ENCODE measurements at regions not wholly inside any gene's neighbourhood (a gene's known extent, or its start where the extent isn't known, plus 50 kb on each side); places are given as distances from the start of the nearest gene placed in this dataset.

DNA sequence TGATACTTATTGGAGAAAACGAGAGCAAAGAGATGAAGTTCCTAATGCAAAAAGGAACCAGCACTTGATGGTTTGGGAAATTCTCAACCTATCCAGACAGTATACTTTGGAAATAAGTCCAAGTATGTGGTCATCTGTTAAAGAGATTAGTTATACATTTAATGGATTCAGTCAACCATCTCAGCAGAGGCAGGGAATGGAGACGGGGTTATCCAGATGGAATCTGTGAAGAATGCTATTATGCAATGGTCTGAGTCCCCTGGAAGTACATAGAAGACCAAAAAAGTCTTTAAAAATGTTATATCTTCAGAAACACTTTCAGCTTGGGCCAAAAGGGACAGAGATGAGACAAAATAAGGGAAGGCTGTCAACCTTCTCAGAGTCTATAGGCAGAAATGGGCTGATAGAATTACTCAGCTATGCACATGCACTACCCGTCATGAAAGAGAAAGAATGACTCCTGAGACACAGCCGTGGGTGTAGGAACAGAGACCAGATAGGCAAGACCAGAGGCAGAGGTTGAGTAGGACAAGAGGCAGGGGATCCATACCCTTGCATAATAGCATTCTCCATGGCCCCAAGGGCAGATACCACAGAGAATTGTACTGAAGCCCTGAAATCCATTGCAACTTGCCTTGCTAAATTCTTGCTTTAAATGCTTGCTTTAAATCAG, 738.8 kb upstream of the POT1 start:
- Histone ChIP-seq H3K4me1 (ENCODE audit: control insufficient read depth in 3 of 3, insufficient read depth in 3 of 3, low read length in 3 of 3) (no peaks in the 10 kb centered on the region), H3K27me3 (ENCODE audit: control insufficient read depth in 3 of 3, insufficient read depth in 3 of 3, low read length in 3 of 3) (no peaks in the 10 kb centered on the region), H3K36me3 (ENCODE audit: control insufficient read depth in 3 of 3, insufficient read depth in 3 of 3, low read length in 3 of 3) (no peaks in the 10 kb centered on the region), H3K9ac (ENCODE audit: low read depth in 1 of 3, low read length in 3 of 3) (no peak overlapping the region), H3K27ac (ENCODE audit: low read depth, low read length) (no peak overlapping the region), H3K9me3 (ENCODE audit: control insufficient read depth in 3 of 3, low read length in 3 of 3) (no peaks in the 10 kb centered on the region), H3K4me3 (ENCODE audit: low read length in 3 of 3) (no peak overlapping the region)

DNA sequence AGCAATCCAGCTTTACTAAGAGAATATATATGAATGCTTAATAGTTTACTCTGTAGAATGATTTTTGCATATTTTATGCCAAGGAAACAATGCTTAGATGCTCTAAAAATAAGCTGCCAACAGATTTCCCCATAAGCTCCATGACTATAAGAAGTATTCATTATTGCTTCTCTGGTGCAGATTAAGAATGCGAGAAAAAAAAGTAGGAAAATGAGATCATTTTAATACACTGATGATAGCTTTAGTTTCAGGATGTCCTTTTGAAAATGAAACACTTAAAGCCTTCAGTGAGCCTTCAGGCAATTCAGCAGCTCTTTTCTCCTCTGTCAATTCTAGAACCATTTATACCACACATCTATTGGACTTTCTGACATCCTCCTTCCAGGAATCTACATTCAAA, 735.0 kb upstream of the POT1 start:
- no peaks in the 10 kb centered on the region for H3K4me1 ChIP-seq (ENCODE audit: control insufficient read depth in 3 of 3, insufficient read depth in 3 of 3, low read length in 3 of 3)

DNA sequence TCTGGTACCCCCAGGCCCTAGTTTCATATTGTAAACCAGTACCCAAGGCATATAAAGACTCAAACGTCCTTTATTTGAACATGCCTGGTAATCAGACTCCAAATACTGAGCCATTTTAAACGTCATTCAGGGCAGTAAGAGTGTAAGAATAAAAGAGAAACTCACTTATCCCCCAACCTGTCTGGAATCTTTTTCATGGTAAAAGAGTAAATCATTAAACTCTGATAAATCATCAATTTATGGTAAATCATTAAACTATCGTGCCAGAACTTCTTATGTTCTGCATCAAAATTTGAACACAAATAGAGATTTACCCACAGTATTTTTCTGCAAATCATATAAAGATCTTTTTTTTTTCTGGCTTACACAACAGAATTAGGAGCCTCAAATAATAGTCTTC, 734.3 kb upstream of the POT1 start:
- Histone ChIP-seq H3K4me1 (ENCODE audit: control insufficient read depth in 3 of 3, insufficient read depth in 3 of 3, low read length in 3 of 3) (no peaks in the 10 kb centered on the region), H3K4me3 (ENCODE audit: low read length in 3 of 3) (no peak overlapping the region), H3K27me3 (ENCODE audit: control insufficient read depth in 3 of 3, insufficient read depth in 3 of 3, low read length in 3 of 3) (no peaks in the 10 kb centered on the region), H3K27ac (ENCODE audit: low read depth, low read length) (no peak overlapping the region), H3K9ac (ENCODE audit: low read depth in 1 of 3, low read length in 3 of 3) (no peak overlapping the region), H3K36me3 (ENCODE audit: control insufficient read depth in 3 of 3, insufficient read depth in 3 of 3, low read length in 3 of 3) (no peaks in the 10 kb centered on the region), H3K9me3 (ENCODE audit: control insufficient read depth in 3 of 3, low read length in 3 of 3) (no peaks in the 10 kb centered on the region)

More for the DNA sequence above, 735.0 kb upstream of the POT1 start:
- H3K9me3 ChIP-seq (ENCODE audit: control insufficient read depth in 3 of 3, low read length in 3 of 3): no peaks in the 10 kb centered on the region
- H3K27ac ChIP-seq (ENCODE audit: low read depth, low read length): no peak overlapping the region
- no peaks in the 10 kb centered on the region for H3K27me3 ChIP-seq (ENCODE audit: control insufficient read depth in 3 of 3, insufficient read depth in 3 of 3, low read length in 3 of 3)
- H3K4me3 ChIP-seq (ENCODE audit: low read length in 3 of 3): no peak overlapping the region
- H3K9ac ChIP-seq (ENCODE audit: low read depth in 1 of 3, low read length in 3 of 3): no peak overlapping the region
- no peaks in the 10 kb centered on the region for H3K36me3 ChIP-seq (ENCODE audit: control insufficient read depth in 3 of 3, insufficient read depth in 3 of 3, low read length in 3 of 3)

DNA sequence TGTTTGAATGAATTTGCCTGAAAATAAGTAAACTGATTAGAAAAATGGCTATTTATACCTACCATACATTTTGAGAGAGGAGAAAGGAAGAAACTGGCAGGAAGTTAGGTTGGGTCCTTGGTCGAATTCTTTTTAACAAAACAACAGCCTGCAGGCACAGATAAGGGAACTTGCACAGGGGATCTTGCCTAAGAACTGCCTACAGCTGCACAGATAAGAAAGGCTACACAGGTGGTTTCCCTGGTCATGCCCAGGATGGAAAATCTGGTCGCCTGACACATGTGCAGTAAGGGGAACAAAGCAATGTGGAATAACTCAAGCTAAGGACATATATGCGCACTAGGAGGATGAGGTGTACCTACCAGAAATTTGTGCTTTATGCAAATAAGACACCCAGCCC, 732.1 kb upstream of the POT1 start:
- Histone ChIP-seq H3K9me3 (ENCODE audit: control insufficient read depth in 3 of 3, low read length in 3 of 3) (no peaks in the 10 kb centered on the region), H3K9ac (ENCODE audit: low read depth in 1 of 3, low read length in 3 of 3) (no peak overlapping the region), H3K36me3 (ENCODE audit: control insufficient read depth in 3 of 3, insufficient read depth in 3 of 3, low read length in 3 of 3) (no peaks in the 10 kb centered on the region), H3K27me3 (ENCODE audit: control insufficient read depth in 3 of 3, insufficient read depth in 3 of 3, low read length in 3 of 3) (no peaks in the 10 kb centered on the region), H3K4me3 (ENCODE audit: low read length in 3 of 3) (no peak overlapping the region), H3K27ac (ENCODE audit: low read depth, low read length) (no peak overlapping the region), H3K4me1 (ENCODE audit: control insufficient read depth in 3 of 3, insufficient read depth in 3 of 3, low read length in 3 of 3) (no peaks in the 10 kb centered on the region)

DNA sequence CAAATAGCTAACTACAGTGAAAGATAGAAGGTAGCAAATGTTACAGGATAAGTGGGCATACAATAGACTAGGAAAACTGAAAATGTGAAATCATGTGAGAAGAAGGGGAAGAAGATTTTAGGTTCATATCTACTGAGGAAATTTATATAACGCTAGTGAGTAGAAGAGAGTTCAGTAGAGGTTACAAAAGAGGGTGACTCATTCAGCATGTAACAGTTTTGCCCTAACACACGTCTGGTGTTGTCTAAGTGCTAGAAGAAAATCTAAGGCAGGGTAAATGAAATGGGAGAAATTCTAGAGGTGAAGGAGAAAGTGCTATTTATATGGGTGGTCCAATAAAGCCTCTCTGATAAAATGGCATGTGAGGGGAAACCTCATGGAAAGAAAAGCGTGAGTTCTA, 731.4 kb upstream of the POT1 start:
- H3K36me3 ChIP-seq (ENCODE audit: control insufficient read depth in 3 of 3, insufficient read depth in 3 of 3, low read length in 3 of 3): no peaks in the 10 kb centered on the region
- no peaks in the 10 kb centered on the region for H3K4me1 ChIP-seq (ENCODE audit: control insufficient read depth in 3 of 3, insufficient read depth in 3 of 3, low read length in 3 of 3)
- no peaks in the 10 kb centered on the region for H3K27me3 ChIP-seq (ENCODE audit: control insufficient read depth in 3 of 3, insufficient read depth in 3 of 3, low read length in 3 of 3)
- H3K4me3 ChIP-seq (ENCODE audit: low read length in 3 of 3): no peak overlapping the region
- no peaks in the 10 kb centered on the region for H3K9me3 ChIP-seq (ENCODE audit: control insufficient read depth in 3 of 3, low read length in 3 of 3)
- H3K9ac ChIP-seq (ENCODE audit: low read depth in 1 of 3, low read length in 3 of 3): no peak overlapping the region
- no peak overlapping the region for H3K27ac ChIP-seq (ENCODE audit: low read depth, low read length)

DNA sequence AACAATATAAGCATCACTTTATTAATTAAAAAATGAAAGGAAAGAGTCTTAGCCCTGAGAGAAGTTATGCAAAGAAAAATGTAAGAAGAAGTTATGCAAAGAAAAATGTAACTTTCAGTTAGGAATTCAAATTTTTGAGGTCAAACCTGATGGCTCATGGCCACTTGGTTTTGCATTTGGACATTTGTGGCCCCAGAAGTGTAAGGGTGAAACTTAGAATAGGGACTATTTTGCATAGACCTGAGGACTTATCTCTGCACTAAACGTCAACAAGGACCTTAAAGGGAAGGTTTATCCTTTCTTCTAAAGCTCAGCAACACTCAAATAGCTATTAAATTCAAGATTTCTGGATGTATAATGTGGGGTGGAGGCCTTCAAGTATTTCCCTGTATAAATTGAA, 724.5 kb upstream of the POT1 start:
- Histone ChIP-seq H3K9me3 (ENCODE audit: control insufficient read depth in 3 of 3, low read length in 3 of 3) (no peaks in the 10 kb centered on the region), H3K27me3 (ENCODE audit: control insufficient read depth in 3 of 3, insufficient read depth in 3 of 3, low read length in 3 of 3) (no peaks in the 10 kb centered on the region), H3K4me3 (ENCODE audit: low read length in 3 of 3) (no peak overlapping the region), H3K9ac (ENCODE audit: low read depth in 1 of 3, low read length in 3 of 3) (no peak overlapping the region), H3K4me1 (ENCODE audit: control insufficient read depth in 3 of 3, insufficient read depth in 3 of 3, low read length in 3 of 3) (no peaks in the 10 kb centered on the region), H3K36me3 (ENCODE audit: control insufficient read depth in 3 of 3, insufficient read depth in 3 of 3, low read length in 3 of 3) (no peaks in the 10 kb centered on the region), H3K27ac (ENCODE audit: low read depth, low read length) (no peak overlapping the region)

DNA sequence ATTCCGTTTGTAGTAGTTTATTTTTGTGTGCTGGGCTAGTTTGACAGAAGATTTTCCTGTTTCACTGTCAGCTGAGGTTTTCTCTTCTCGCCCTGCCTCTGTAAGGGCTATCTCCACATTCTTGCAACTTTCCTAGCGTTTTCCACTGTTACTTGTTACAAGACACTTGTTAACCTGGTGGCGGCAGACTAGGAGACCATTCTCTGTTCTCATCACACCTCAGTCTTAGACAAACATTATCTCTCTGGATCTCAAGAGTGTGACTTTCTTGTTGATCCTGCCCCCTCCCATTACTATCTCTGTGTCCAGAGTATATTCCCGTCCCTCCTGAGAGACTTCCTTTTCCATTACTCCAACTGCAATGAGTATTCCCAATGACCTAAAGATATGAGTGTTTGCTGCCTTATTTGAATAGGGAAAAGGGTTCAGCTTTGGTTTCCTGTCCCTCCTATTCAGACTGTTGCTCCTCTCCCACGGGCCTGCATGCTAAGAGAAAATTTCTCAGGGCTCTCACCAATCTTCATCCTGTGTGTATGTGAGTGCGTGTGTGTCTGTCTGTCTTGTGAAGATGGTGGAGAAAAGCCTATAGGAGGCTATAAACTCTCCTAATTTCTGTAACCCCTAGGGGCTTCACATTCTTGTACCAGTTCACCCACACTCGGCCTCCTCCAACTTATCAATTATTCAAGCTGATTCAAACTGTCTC, 722.4 kb upstream of the POT1 start:
- Histone ChIP-seq H3K4me3 (ENCODE audit: low read length in 3 of 3) (no peak overlapping the region), H3K36me3 (ENCODE audit: control insufficient read depth in 3 of 3, insufficient read depth in 3 of 3, low read length in 3 of 3) (no peaks in the 10 kb centered on the region), H3K4me1 (ENCODE audit: control insufficient read depth in 3 of 3, insufficient read depth in 3 of 3, low read length in 3 of 3) (no peaks in the 10 kb centered on the region), H3K27ac (ENCODE audit: low read depth, low read length) (no peak overlapping the region), H3K9ac (ENCODE audit: low read depth in 1 of 3, low read length in 3 of 3) (no peak overlapping the region), H3K9me3 (ENCODE audit: control insufficient read depth in 3 of 3, low read length in 3 of 3) (no peaks in the 10 kb centered on the region), H3K27me3 (ENCODE audit: control insufficient read depth in 3 of 3, insufficient read depth in 3 of 3, low read length in 3 of 3) (no peaks in the 10 kb centered on the region)

DNA sequence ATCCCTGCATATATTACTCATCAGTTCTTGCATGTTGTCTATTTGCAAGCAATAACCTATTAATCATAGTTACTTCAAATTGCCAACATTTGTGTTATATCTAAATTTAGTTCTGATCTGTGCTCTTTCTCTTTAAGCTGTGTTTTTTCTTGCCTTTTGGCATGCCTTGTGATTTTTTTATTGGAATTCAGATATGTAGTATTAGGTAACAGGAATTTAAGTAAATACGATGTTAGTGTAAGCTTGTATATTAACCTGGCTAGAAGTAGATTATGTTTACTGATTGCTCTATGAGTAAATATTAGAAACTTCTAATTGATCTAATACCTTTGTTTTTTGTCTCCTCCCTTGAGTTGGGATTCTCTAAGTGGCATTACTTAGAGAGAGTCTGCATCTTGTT, 718.9 kb upstream of the POT1 start:
- Histone ChIP-seq H3K4me3 (ENCODE audit: low read length in 3 of 3) (no peak overlapping the region), H3K27me3 (ENCODE audit: control insufficient read depth in 3 of 3, insufficient read depth in 3 of 3, low read length in 3 of 3) (no peaks in the 10 kb centered on the region), H3K36me3 (ENCODE audit: control insufficient read depth in 3 of 3, insufficient read depth in 3 of 3, low read length in 3 of 3) (no peaks in the 10 kb centered on the region), H3K4me1 (ENCODE audit: control insufficient read depth in 3 of 3, insufficient read depth in 3 of 3, low read length in 3 of 3) (no peaks in the 10 kb centered on the region), H3K9me3 (ENCODE audit: control insufficient read depth in 3 of 3, low read length in 3 of 3) (no peaks in the 10 kb centered on the region), H3K9ac (ENCODE audit: low read depth in 1 of 3, low read length in 3 of 3) (no peak overlapping the region), H3K27ac (ENCODE audit: low read depth, low read length) (no peak overlapping the region)

DNA sequence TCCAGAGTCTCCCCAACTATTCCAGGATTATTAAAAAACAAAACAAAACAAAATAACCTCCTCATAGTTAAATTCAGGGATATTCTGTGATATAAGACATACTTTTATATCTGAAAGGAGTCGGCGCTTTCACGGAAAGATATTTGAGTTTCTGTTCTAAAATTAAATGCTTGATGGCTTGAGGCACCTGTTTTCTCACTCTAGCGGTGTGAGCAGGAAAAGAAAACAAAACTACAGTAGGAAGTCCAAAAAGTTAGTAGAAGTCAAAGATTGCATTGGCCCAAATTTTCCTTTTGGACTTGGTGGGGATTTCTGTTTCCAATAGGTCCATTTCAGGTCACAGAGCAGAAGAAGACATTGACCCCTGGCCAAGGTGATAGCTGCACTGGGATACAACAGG, 716.1 kb upstream of the POT1 start:
- no peak overlapping the region for H3K9ac ChIP-seq (ENCODE audit: low read depth in 1 of 3, low read length in 3 of 3)
- no peaks in the 10 kb centered on the region for H3K9me3 ChIP-seq (ENCODE audit: control insufficient read depth in 3 of 3, low read length in 3 of 3)
- H3K4me1 ChIP-seq (ENCODE audit: control insufficient read depth in 3 of 3, insufficient read depth in 3 of 3, low read length in 3 of 3): no peaks in the 10 kb centered on the region
- H3K27me3 ChIP-seq (ENCODE audit: control insufficient read depth in 3 of 3, insufficient read depth in 3 of 3, low read length in 3 of 3): no peaks in the 10 kb centered on the region
- H3K4me3 ChIP-seq (ENCODE audit: low read length in 3 of 3): no peak overlapping the region
- H3K27ac ChIP-seq (ENCODE audit: low read depth, low read length): no peak overlapping the region
- H3K36me3 ChIP-seq (ENCODE audit: control insufficient read depth in 3 of 3, insufficient read depth in 3 of 3, low read length in 3 of 3): no peaks in the 10 kb centered on the region

DNA sequence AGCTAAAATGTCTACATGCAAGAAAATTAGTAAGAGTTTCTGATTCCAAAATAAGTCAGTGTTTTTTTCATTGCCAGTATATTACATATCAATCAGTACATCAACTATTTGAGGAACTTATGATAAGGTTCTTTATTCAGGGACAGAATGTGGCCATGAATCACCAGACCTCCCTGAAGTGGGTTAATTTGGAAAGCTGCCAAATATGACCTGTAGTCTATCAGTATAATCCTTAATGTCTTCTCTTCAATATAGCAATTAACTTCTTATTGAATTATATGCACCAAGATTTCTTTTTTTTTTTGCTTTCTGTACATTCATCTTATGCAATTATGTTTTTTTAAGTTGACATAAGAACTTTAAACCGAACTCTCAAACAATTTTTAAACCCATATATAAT, 714.5 kb upstream of the POT1 start:
- H3K36me3 ChIP-seq (ENCODE audit: control insufficient read depth in 3 of 3, insufficient read depth in 3 of 3, low read length in 3 of 3): no peaks in the 10 kb centered on the region
- no peaks in the 10 kb centered on the region for H3K9me3 ChIP-seq (ENCODE audit: control insufficient read depth in 3 of 3, low read length in 3 of 3)
- no peak overlapping the region for H3K27ac ChIP-seq (ENCODE audit: low read depth, low read length)
- no peaks in the 10 kb centered on the region for H3K27me3 ChIP-seq (ENCODE audit: control insufficient read depth in 3 of 3, insufficient read depth in 3 of 3, low read length in 3 of 3)
- H3K9ac ChIP-seq (ENCODE audit: low read depth in 1 of 3, low read length in 3 of 3): no peak overlapping the region
- no peak overlapping the region for H3K4me3 ChIP-seq (ENCODE audit: low read length in 3 of 3)
- no peaks in the 10 kb centered on the region for H3K4me1 ChIP-seq (ENCODE audit: control insufficient read depth in 3 of 3, insufficient read depth in 3 of 3, low read length in 3 of 3)
